DND-41 (cell line): ENCODE measurements at regions not wholly inside any gene's neighbourhood (a gene's known extent, or its start where the extent isn't known, plus 50 kb on each side); places are given as distances from the start of the nearest gene placed in this dataset.
"Not testable (repeated sequence)": the region's sequence is repeated elsewhere in the genome, so short reads cannot be mapped to it uniquely, and the experiment has no call there.

Source experiments
- ATAC-seq: fragments of 200-7000 bp; cut with Tn5 transposase; 3 replicates; pipeline ENCODE4 v1.9.1; 2021; ENCODE audit warnings: low read depth; ENCODE audit not compliant: insufficient read depth
- DNase-seq: peaks from one replicate; pipeline ENCODE4 v3.0.0-alpha.2; 2020
- H2AFZ ChIP-seq: 2 replicates; pipeline ENCODE4 v1.6.0; 2012; ENCODE audit warnings: low read depth, low read length
- H3K27ac ChIP-seq: 2 replicates; pipeline ENCODE4 v1.5.1; 2012; ENCODE audit warnings: low read length, inconsistent platforms
- H3K27me3 ChIP-seq: fragments of 200-600 bp; sonication (generic); 2 replicates; pipeline ENCODE4 v1.6.0; 2012; ENCODE audit warnings: low read length, mild to moderate bottlenecking, inconsistent platforms; ENCODE audit not compliant: insufficient read depth, poor library complexity
- H3K36me3 ChIP-seq: 2 replicates; pipeline ENCODE4 v1.5.1; 2012; ENCODE audit warnings: low read length, inconsistent platforms; ENCODE audit not compliant: insufficient read depth
- H3K4me1 ChIP-seq: 2 replicates; pipeline ENCODE4 v1.5.1; 2012; ENCODE audit warnings: mild to moderate bottlenecking, low read length; ENCODE audit not compliant: insufficient read depth
- H3K4me2 ChIP-seq: 2 replicates; pipeline ENCODE4 v1.6.0; 2012; ENCODE audit warnings: mild to moderate bottlenecking, moderate library complexity, low read length, inconsistent platforms; ENCODE audit not compliant: insufficient read depth
- H3K4me3 ChIP-seq, 2 experiments: fragments of 200-600 bp in 1 of 2; shearing (Covaris generic) in 1 of 2; 2 replicates each; pipeline ENCODE4 v1.5.1; 2012 to 2016; ENCODE audit warnings: inconsistent platforms in 2 of 2, low read length in 2 of 2, mild to moderate bottlenecking in 2 of 2, low read depth in 1 of 2, moderate library complexity in 1 of 2
- H3K79me2 ChIP-seq: 2 replicates; pipeline ENCODE4 v1.6.0; 2012; ENCODE audit warnings: low read length, inconsistent platforms; ENCODE audit not compliant: insufficient read depth
- H3K9ac ChIP-seq: 2 replicates; pipeline ENCODE4 v1.6.0; 2012; ENCODE audit warnings: low read depth, mild to moderate bottlenecking, inconsistent platforms, low read length, moderate library complexity
- H3K9me3 ChIP-seq: 2 replicates; pipeline ENCODE4 v1.5.1; 2012; ENCODE audit warnings: low read length, moderate library complexity, mild to moderate bottlenecking, inconsistent platforms; ENCODE audit not compliant: insufficient read depth, severe bottlenecking
- H4K20me1 ChIP-seq: 2 replicates; pipeline ENCODE4 v1.6.0; 2012; ENCODE audit warnings: low read length; ENCODE audit not compliant: insufficient read depth
- CTCF ChIP-seq: IDR thresholded peaks from 2 replicates; pipeline ENCODE4 v1.5.1; 2012; ENCODE audit warnings: borderline replicate concordance, low read length, moderate library complexity, mild to moderate bottlenecking; ENCODE audit not compliant: poor library complexity, severe bottlenecking; ENCODE audit errors: extremely low read depth
- EZH2 ChIP-seq: IDR thresholded peaks from 3 replicates; pipeline ENCODE4 v1.6.1; 2012; ENCODE audit warnings: borderline replicate concordance, low read depth, mild to moderate bottlenecking, moderate library complexity, low read length, inconsistent platforms; ENCODE audit not compliant: severe bottlenecking

GRCh38 chr10:31239961-31240360 is 79.1 kb upstream of the ZEB1 start:
- Histone ChIP-seq H4K20me1 (0 out of 2 replicates have a peak, but pooled peaks cover 2% of the 10 kb centered on the region), H3K9me3 (no peaks in the 10 kb centered on the region), H2AFZ (no peak overlapping the region), H3K4me2 (no peak overlapping the region), H3K79me2 (peaks cover 16% of the 10 kb centered on the region; the same call in 1 of the 2 replicates), H3K4me1 (no peaks in the 10 kb centered on the region), H3K4me3 (no peak overlapping the region), H3K9ac (no peak overlapping the region), H3K36me3 (peaks cover 18% of the 10 kb centered on the region; the same call in 1 of the 2 replicates), H3K27me3 (no peaks in the 10 kb centered on the region), H3K27ac (no peak overlapping the region)
- DNase-seq = no peak
- ATAC-seq = no peak
- TF ChIP-seq EZH2 (no peak), CTCF (no peak)

GRCh38 chr10:31242902-31243301 is 76.1 kb upstream of the ZEB1 start:
- H3K4me2 ChIP-seq = no peak overlapping the region

GRCh38 chr10:31251118-31251517 is 67.9 kb upstream of the ZEB1 start:
- not testable (repeated sequence) for H3K4me3 ChIP-seq, H4K20me1 ChIP-seq, ATAC-seq, H3K9ac ChIP-seq, H3K27ac ChIP-seq, H3K4me2 ChIP-seq, H3K4me1 ChIP-seq, H3K27me3 ChIP-seq, H3K9me3 ChIP-seq, DNase-seq, H2AFZ ChIP-seq, H3K36me3 ChIP-seq
- peaks cover 83% of the 10 kb centered on the region for H3K79me2 ChIP-seq

More at GRCh38 chr10:31242902-31243301, 76.1 kb upstream of the ZEB1 start:
- TF ChIP-seq CTCF = no peak
- no peak for TF ChIP-seq EZH2
- peak; percentile 80 for ATAC-seq
- Histone ChIP-seq H4K20me1 (0 out of 2 replicates have a peak, but pooled peaks cover 2% of the 10 kb centered on the region), H3K27ac (peak overlapping the region; percentile 13; the same call in 1 of the 2 replicates), H2AFZ (no peak overlapping the region), H3K36me3 (peaks cover 21% of the 10 kb centered on the region; the same call in 1 of the 2 replicates), H3K9ac (no peak overlapping the region), H3K9me3 (no peaks in the 10 kb centered on the region), H3K4me1 (no peaks in the 10 kb centered on the region), H3K4me3 (no peak overlapping the region), H3K27me3 (no peaks in the 10 kb centered on the region), H3K79me2 (peaks cover 37% of the 10 kb centered on the region)
- peak; percentile 58 for DNase-seq

GRCh38 chr10:31253237-31253636 is 65.8 kb upstream of the ZEB1 start:
- Histone ChIP-seq H3K27ac (no peak overlapping the region), H3K9ac (no peak overlapping the region), H3K9me3 (no peaks in the 10 kb centered on the region), H3K36me3 (peaks cover 14% of the 10 kb centered on the region; the same call in 1 of the 2 replicates), H4K20me1 (no peaks in the 10 kb centered on the region), H3K4me2 (no peak overlapping the region), H3K27me3 (no peaks in the 10 kb centered on the region), H3K4me1 (peaks cover 11% of the 10 kb centered on the region; the same call in 1 of the 2 replicates), H3K4me3 (no peak overlapping the region), H3K79me2 (peaks cover 82% of the 10 kb centered on the region), H2AFZ (no peak overlapping the region)
- TF ChIP-seq CTCF (no peak), EZH2 (no peak)
- ATAC-seq (no peak), DNase-seq (no peak)
